CD14-positive monocyte (primary cell): ENCODE measurements at regions not wholly inside any gene's neighbourhood (a gene's known extent, or its start where the extent isn't known, plus 50 kb on each side); places are given as distances from the start of the nearest gene placed in this dataset.

Source experiments
- DNase-seq, 3 donors: peaks; one replicate each; pipeline ENCODE4 v3.0.0-alpha.2; 2011 to 2022
- H2AFZ ChIP-seq: 2 replicates; pipeline ENCODE4 v1.6.0; 2012; ENCODE audit warnings: mild to moderate bottlenecking, low read depth, low read length, inconsistent platforms; ENCODE audit not compliant: insufficient read depth, poor library complexity, severe bottlenecking
- H3K27ac ChIP-seq, 2 donors: 1 replicate in 1 of 2; 2 replicates in 1 of 2; pipeline ENCODE4 v1.5.1; 2012 to 2013; ENCODE audit warnings: low read length in 2 of 2, control low read depth in 1 of 2, inconsistent platforms in 1 of 2, low read depth in 1 of 2, mild to moderate bottlenecking in 1 of 2
- H3K27me3 ChIP-seq, 2 donors: one replicate each; pipeline versions ENCODE4 v1.6.0 to v1.6.1; 2011 to 2013; ENCODE audit warnings: low read length in 2 of 2; ENCODE audit not compliant: control insufficient read depth in 2 of 2, insufficient read depth in 2 of 2
- H3K36me3 ChIP-seq, 2 donors: replicated peaks in 1 of 2; 1 replicate in 1 of 2; 2 replicates in 1 of 2; pipeline versions ENCODE4 v1.5.1 to v1.6.1; 2012 to 2013; ENCODE audit warnings: low read length in 2 of 2, control low read depth in 1 of 2, inconsistent platforms in 1 of 2, mild to moderate bottlenecking in 1 of 2; ENCODE audit not compliant: insufficient read depth in 2 of 2, control insufficient read depth in 1 of 2
- H3K4me1 ChIP-seq, 2 donors: 1 replicate in 1 of 2; 2 replicates in 1 of 2; pipeline versions ENCODE4 v1.5.1 to v1.6.1; 2012 to 2013; ENCODE audit warnings: low read length in 2 of 2, control low read depth in 1 of 2, inconsistent platforms in 1 of 2, mild to moderate bottlenecking in 1 of 2, moderate library complexity in 1 of 2; ENCODE audit not compliant: insufficient read depth in 2 of 2, control insufficient read depth in 1 of 2
- H3K4me2 ChIP-seq: replicated peaks from 2 replicates; pipeline ENCODE3; 2012; ENCODE audit warnings: low read length, moderate library complexity, mild to moderate bottlenecking; ENCODE audit not compliant: poor library complexity, severe bottlenecking; ENCODE audit errors: extremely low read depth
- H3K4me3 ChIP-seq, 3 experiments: fragments of 200-600 bp in 1 of 3; sonication (generic) in 1 of 3; replicated peaks in 1 of 3; 1 replicate in 2 of 3; 2 replicates in 1 of 3; pipeline ENCODE4 v1.5.1; 2011 to 2013; ENCODE audit warnings: low read length in 3 of 3, mild to moderate bottlenecking in 3 of 3, control low read depth in 2 of 3, low read depth in 2 of 3, inconsistent platforms in 1 of 3, moderate library complexity in 1 of 3
- H3K79me2 ChIP-seq: 2 replicates; pipeline ENCODE4 v1.6.0; 2012; ENCODE audit warnings: mild to moderate bottlenecking, control low read depth, inconsistent platforms, low read length, moderate library complexity; ENCODE audit not compliant: insufficient read depth
- H3K9ac ChIP-seq: 2 replicates; pipeline ENCODE4 v1.6.0; 2017; ENCODE audit warnings: low read length, mild to moderate bottlenecking; ENCODE audit not compliant: insufficient read depth, poor library complexity, severe bottlenecking
- H3K9me3 ChIP-seq, 2 donors: replicated peaks in 1 of 2; 1 replicate in 1 of 2; 2 replicates in 1 of 2; pipeline versions ENCODE4 v1.5.1 to v1.6.1; 2012 to 2013; ENCODE audit warnings: low read length in 2 of 2, control low read depth in 1 of 2; ENCODE audit not compliant: control insufficient read depth in 1 of 2, insufficient read depth in 1 of 2
- H4K20me1 ChIP-seq: 2 replicates; pipeline ENCODE4 v1.6.0; 2012; ENCODE audit warnings: mild to moderate bottlenecking, low read length, control low read depth, moderate library complexity; ENCODE audit not compliant: insufficient read depth
- H3K27ac Mint-ChIP-seq, 7 donors: one replicate each; pipeline ENCODE4 v1.8.0; 2020; ENCODE audit warnings: mild to moderate bottlenecking in 7 of 7, mixed read lengths in 7 of 7, moderate library complexity in 6 of 7, inconsistent platforms in 2 of 7
- H3K27me3 Mint-ChIP-seq, 3 donors: one replicate each; pipeline ENCODE4 v1.8.0; 2021 to 2022; ENCODE audit warnings: low read depth in 3 of 3, mild to moderate bottlenecking in 3 of 3, mixed read lengths in 3 of 3, moderate library complexity in 3 of 3, inconsistent platforms in 1 of 3
- H3K36me3 Mint-ChIP-seq, 2 donors: one replicate each; pipeline ENCODE4 v1.8.0; 2020; ENCODE audit warnings: mixed read lengths in 2 of 2, inconsistent platforms in 1 of 2, mild to moderate bottlenecking in 1 of 2
- H3K4me1 Mint-ChIP-seq: one replicate; pipeline ENCODE4 v1.8.0; 2020; ENCODE audit warnings: mild to moderate bottlenecking, mixed read lengths
- H3K4me3 Mint-ChIP-seq, 2 donors: one replicate each; pipeline ENCODE4 v1.8.0; 2020; ENCODE audit warnings: mild to moderate bottlenecking in 2 of 2, mixed read lengths in 2 of 2, moderate library complexity in 1 of 2
- H3K9me3 Mint-ChIP-seq, 7 donors: one replicate each; pipeline ENCODE4 v1.8.0; 2020 to 2022; ENCODE audit warnings: mixed read lengths in 7 of 7, mild to moderate bottlenecking in 6 of 7, moderate library complexity in 6 of 7, inconsistent platforms in 2 of 7
- WGBS: methylation state at CpG from one replicate; pipeline ENCODE4 v1.1.5; 2013; ENCODE audit warnings: missing lambda C conversion rate; ENCODE audit not compliant: insufficient coverage; 5-methylcytosine and 5-hydroxymethylcytosine counted together
- intact Hi-C, 2 donors: fragments of 100-400 bp; cut with micrococcal nuclease; formaldehyde crosslinking; loops; one replicate each; pipeline versions ENCODE4 v1.15.0 to v1.15.1; 2023
- TF ChIP-seq, protein P1 (sequence below): fragments of 200-600 bp; IDR thresholded peaks from one replicate; pipeline ENCODE4 v1.8.0; 2022; ENCODE audit warnings: antibody characterized with exemption, mild to moderate bottlenecking

- no peak overlapping the region for H3K9ac ChIP-seq
- TF ChIP-seq, protein P1, sequence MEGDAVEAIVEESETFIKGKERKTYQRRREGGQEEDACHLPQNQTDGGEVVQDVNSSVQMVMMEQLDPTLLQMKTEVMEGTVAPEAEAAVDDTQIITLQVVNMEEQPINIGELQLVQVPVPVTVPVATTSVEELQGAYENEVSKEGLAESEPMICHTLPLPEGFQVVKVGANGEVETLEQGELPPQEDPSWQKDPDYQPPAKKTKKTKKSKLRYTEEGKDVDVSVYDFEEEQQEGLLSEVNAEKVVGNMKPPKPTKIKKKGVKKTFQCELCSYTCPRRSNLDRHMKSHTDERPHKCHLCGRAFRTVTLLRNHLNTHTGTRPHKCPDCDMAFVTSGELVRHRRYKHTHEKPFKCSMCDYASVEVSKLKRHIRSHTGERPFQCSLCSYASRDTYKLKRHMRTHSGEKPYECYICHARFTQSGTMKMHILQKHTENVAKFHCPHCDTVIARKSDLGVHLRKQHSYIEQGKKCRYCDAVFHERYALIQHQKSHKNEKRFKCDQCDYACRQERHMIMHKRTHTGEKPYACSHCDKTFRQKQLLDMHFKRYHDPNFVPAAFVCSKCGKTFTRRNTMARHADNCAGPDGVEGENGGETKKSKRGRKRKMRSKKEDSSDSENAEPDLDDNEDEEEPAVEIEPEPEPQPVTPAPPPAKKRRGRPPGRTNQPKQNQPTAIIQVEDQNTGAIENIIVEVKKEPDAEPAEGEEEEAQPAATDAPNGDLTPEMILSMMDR, result no peak
- WGBS, result no CpG with 5 or more reads among the region's 1 CpG
- Mint-ChIP-seq H3K36me3 (peaks cover 5% of the 10 kb centered on the region in 2 donors), H3K4me1 (peaks cover 29% of the 10 kb centered on the region), H3K27ac (peak overlapping the region in 2 of 7 donors; percentile 72 to 73), H3K27me3 (peaks cover 0 to 2% (median 0%) of the 10 kb centered on the region in 3 donors), H3K4me3 (no peak overlapping the region), H3K9me3 (peaks cover 5 to 15% (median 13%) of the 10 kb centered on the region in 7 donors)
- no peak for DNase-seq
- H2AFZ ChIP-seq, result no peak overlapping the region
- intact Hi-C loops, result no loop called here
- no peak overlapping the region for H3K4me2 ChIP-seq
- H3K79me2 ChIP-seq, result no peaks in the 10 kb centered on the region
- H4K20me1 ChIP-seq, result no peaks in the 10 kb centered on the region
- H3K4me3 ChIP-seq, result no peak overlapping the region
- no peaks in the 10 kb centered on the region for H3K27me3 ChIP-seq
- H3K9me3 ChIP-seq, result peaks cover 3 to 9% of the 10 kb centered on the region in 2 donors
- peaks cover 23 to 32% of the 10 kb centered on the region in 2 donors for H3K4me1 ChIP-seq
- no peak overlapping the region for H3K27ac ChIP-seq
- no peaks in the 10 kb centered on the region for H3K36me3 ChIP-seq
These were observed 240.2 kb downstream of the ANAPC1 start for GRCh38 chr2:111643759-111644158.

DNA sequence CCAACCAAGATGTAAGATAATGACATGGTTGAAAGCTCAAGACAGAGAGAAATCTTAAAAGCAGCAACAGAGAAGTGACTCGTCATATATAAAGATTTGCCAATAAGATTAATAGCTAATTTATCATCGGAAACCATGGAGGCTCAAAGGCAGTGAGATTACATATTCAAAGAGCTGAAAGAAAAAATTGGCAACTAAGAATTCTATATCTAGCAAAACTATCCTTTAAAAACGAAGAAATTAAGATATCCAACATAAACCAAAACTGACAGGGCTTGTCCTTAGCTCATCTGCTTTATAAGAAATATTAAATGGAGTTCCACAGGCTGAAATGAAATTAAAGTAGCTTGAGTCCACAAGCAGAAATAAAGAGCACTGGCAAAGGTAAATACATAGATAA lies 236.6 kb downstream of the ANAPC1 start:
- H4K20me1 ChIP-seq, result no peaks in the 10 kb centered on the region
- WGBS, result no CpG with 5 or more reads among the region's 3 CpGs
- DNase-seq, result no peak
- Mint-ChIP-seq H3K4me3 (no peak overlapping the region), H3K27ac (no peak overlapping the region), H3K9me3 (peaks cover 3 to 14% (median 13%) of the 10 kb centered on the region in 7 donors), H3K4me1 (peaks cover 16% of the 10 kb centered on the region), H3K36me3 (peaks cover 2 to 5% of the 10 kb centered on the region in 2 donors), H3K27me3 (no peaks in the 10 kb centered on the region)
- H3K27me3 ChIP-seq, result no peaks in the 10 kb centered on the region
- no peak overlapping the region for H3K27ac ChIP-seq
- H3K4me2 ChIP-seq, result no peak overlapping the region
- no peak overlapping the region for H3K4me3 ChIP-seq
- H3K36me3 ChIP-seq, result no peaks in the 10 kb centered on the region
- H2AFZ ChIP-seq, result no peak overlapping the region
- H3K79me2 ChIP-seq, result no peaks in the 10 kb centered on the region
- H3K9ac ChIP-seq, result no peak overlapping the region
- TF ChIP-seq, protein P1, result no peak
- intact Hi-C loops, result no loop called here
- peaks cover 16 to 18% of the 10 kb centered on the region in 2 donors for H3K4me1 ChIP-seq
- peaks cover 3 to 9% of the 10 kb centered on the region in 2 donors for H3K9me3 ChIP-seq
